ENCODE measurements at regions not wholly inside any gene's neighbourhood (a gene's known extent, or its start where the extent isn't known, plus 50 kb on each side); places are given as distances from the start of the nearest gene placed in this dataset.
A peak's percentile ranks its signal among the peaks of the same experiment; 100 is the strongest.

DNA sequence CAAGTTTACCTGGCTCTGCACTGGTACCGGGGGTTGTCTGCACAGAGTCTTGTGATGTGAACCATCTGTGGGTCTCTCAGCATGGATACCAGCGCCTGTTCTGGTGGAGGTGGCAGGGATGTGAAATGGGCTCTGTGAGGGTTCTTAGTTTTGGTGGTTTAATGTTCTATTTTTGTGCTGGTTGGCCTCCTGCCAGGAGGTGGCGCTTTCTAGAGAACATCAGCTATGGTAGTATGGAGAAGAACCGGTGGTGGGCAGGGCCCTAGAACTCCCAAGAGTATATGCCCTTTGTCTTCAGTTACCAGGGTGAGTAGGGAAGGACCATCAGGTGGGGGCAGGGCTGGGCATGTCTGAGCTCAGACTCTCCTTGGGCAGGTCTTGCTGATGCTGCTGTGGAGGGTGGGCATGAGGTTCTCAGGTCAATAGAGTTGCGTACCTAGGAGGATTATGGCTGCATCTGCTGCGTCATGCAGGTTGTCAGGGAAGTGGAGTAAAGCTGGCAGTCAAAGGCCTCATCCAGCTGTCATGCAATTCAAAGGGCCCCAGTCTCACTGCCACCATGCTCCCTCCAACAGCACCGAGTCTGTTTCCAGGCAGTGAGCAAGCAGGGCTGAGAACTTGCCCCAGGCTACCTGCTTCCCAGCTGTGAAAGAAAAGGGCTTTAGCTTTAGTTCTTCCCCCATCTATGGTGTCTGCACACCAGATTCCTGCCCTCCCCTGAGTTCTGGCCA, 278.0 kb downstream of the METTL4 start:
- peaks cover 16% of the 10 kb centered on the region for H3K9me3 Mint-ChIP-seq
- H3K36me3 Mint-ChIP-seq = no peaks in the 10 kb centered on the region
- no peak overlapping the region for H3K4me3 Mint-ChIP-seq
- no peak overlapping the region for H3K27ac Mint-ChIP-seq
- H3K27me3 Mint-ChIP-seq (ENCODE audit: low read depth) = no peaks in the 10 kb centered on the region
- DNase-seq (ENCODE audit: low spot score in 2 of 2, unreplicated experiment in 2 of 2) = no peak
- TF ChIP-seq, protein P1, sequence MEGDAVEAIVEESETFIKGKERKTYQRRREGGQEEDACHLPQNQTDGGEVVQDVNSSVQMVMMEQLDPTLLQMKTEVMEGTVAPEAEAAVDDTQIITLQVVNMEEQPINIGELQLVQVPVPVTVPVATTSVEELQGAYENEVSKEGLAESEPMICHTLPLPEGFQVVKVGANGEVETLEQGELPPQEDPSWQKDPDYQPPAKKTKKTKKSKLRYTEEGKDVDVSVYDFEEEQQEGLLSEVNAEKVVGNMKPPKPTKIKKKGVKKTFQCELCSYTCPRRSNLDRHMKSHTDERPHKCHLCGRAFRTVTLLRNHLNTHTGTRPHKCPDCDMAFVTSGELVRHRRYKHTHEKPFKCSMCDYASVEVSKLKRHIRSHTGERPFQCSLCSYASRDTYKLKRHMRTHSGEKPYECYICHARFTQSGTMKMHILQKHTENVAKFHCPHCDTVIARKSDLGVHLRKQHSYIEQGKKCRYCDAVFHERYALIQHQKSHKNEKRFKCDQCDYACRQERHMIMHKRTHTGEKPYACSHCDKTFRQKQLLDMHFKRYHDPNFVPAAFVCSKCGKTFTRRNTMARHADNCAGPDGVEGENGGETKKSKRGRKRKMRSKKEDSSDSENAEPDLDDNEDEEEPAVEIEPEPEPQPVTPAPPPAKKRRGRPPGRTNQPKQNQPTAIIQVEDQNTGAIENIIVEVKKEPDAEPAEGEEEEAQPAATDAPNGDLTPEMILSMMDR (IDR thresholded peaks at IDR 0.05; ENCODE audit: unreplicated experiment) = no peak
- no peaks in the 10 kb centered on the region for H3K4me1 Mint-ChIP-seq

GRCh38 chr18:2301316-2301715, 270.0 kb downstream of the METTL4 start:
- Mint-ChIP-seq H3K36me3 (no peaks in the 10 kb centered on the region), H3K9me3 (no peaks in the 10 kb centered on the region), H3K4me1 (peaks cover 30% of the 10 kb centered on the region), H3K27ac (no peak overlapping the region), H3K4me3 (no peak overlapping the region), H3K27me3 (ENCODE audit: low read depth) (no peaks in the 10 kb centered on the region)
- no peak for DNase-seq (ENCODE audit: low spot score in 2 of 2, unreplicated experiment in 2 of 2)
- TF ChIP-seq, protein P1 (IDR thresholded peaks at IDR 0.05; ENCODE audit: unreplicated experiment) = no peak

DNA sequence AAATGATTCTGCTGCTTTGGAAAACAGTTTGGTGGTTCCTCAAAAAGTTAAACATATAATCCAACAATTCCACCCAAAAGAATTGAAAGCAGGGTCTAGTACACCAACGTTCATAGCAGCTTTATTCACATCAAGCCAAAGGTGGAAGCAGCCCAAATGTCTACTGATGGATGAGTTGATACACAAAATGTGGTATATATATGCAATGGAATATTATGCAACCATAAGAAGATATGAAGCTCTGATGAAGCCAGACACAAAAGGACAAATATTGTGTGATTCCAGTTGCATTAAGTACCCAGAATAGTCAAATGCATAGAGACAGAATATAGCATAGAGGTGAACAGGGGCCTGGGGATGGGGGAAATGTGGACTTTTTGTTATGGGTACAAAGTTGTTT, 269.3 kb downstream of the METTL4 start:
- Mint-ChIP-seq H3K36me3 (no peaks in the 10 kb centered on the region), H3K9me3 (no peaks in the 10 kb centered on the region), H3K4me1 (peaks cover 33% of the 10 kb centered on the region), H3K4me3 (no peak overlapping the region), H3K27me3 (ENCODE audit: low read depth) (no peaks in the 10 kb centered on the region), H3K27ac (no peak overlapping the region)
- no peak for DNase-seq (ENCODE audit: low spot score in 2 of 2, unreplicated experiment in 2 of 2)
- TF ChIP-seq, protein P1 (IDR thresholded peaks at IDR 0.05; ENCODE audit: unreplicated experiment) = no peak

DNA sequence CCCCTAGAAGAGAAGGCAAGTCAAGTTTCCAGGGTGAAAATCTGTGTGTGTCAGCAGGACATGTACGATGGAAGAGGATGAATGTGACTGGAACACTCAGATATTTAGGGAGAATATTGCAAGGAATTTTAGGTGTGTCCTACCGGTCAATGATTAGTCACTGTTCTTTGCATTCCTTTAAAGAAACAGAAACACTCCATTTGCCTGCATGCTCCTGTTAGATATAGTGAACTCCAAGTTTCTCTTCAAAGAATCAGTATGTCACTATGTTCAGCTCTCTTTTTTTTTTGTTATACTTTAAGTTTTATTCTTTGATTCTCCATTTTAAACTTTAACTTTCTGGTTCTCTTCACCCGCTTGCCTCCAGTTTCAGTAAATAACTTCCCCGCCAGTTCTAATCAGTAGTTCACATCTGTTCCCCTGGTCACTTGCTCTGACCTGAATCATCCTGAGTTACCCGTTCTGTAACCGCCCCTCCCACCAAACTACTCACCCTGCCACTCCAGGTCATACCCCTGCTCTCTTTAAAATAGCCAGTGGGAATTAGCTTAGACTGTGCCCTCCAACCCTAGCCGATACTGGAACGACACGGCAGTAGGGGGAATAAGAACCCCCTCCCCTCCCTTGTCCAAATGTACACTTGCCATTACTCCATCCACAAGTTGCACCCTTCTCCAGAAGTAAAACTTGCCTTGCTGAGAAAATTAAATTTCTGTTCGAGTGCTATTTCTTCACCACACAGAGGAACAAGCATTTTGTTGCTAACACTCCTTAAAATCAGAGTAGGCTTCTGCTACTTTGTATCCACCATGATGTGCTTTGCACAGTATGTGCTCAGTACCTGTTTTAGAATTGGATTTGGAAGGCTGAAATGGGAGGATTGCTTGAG, 268.4 kb downstream of the METTL4 start:
- H3K4me1 Mint-ChIP-seq = peaks cover 34% of the 10 kb centered on the region
- H3K36me3 Mint-ChIP-seq = no peaks in the 10 kb centered on the region
- no peak for DNase-seq (ENCODE audit: low spot score in 2 of 2, unreplicated experiment in 2 of 2)
- H3K27ac Mint-ChIP-seq = peak overlapping the region; percentile 31
- H3K4me3 Mint-ChIP-seq = no peak overlapping the region
- TF ChIP-seq, protein P1 (IDR thresholded peaks at IDR 0.05; ENCODE audit: unreplicated experiment) = no peak
- H3K27me3 Mint-ChIP-seq (ENCODE audit: low read depth) = no peaks in the 10 kb centered on the region
- no peaks in the 10 kb centered on the region for H3K9me3 Mint-ChIP-seq

DNA sequence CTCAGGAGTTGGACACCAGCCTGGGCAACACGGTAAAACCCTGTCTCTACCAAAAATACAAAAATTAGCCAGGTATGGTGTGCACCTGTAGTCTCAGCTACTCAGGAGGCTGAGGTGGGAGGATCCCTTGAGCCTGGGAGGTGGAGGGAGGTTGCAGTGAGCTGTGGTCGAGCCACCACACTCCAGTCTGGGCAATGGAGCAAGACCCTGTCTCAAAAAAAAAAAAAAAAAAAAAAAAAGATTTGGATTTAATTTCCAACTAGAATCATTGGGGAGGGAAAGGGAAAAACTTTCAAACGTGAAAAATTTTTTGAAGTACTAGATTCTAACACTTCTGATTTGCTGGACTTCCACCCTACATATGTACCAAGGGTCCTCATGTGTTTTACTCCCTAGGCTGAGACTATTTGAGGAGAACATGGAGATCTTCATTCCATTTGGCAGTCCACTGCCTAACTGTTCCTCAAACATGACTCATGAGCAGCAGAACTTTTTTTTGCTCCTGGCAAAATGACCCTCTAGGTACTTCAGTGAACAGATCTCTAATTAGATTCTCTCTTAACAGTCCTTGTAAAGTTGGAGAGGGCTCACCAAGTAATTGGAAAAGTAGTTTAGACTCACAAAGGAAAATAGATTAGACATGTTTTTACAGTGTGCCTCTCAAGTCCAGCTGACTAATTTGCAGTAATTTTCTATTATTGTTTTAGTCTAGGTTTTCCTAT, 267.6 kb downstream of the METTL4 start:
- TF ChIP-seq, protein P1 (IDR thresholded peaks at IDR 0.05; ENCODE audit: unreplicated experiment) = no peak

More for the DNA sequence above, 267.6 kb downstream of the METTL4 start:
- DNase-seq (ENCODE audit: low spot score in 2 of 2, unreplicated experiment in 2 of 2) = no peak
- H3K27ac Mint-ChIP-seq = no peak overlapping the region
- no peak overlapping the region for H3K4me3 Mint-ChIP-seq
- H3K27me3 Mint-ChIP-seq (ENCODE audit: low read depth) = no peaks in the 10 kb centered on the region
- H3K36me3 Mint-ChIP-seq = no peaks in the 10 kb centered on the region
- H3K4me1 Mint-ChIP-seq = peaks cover 34% of the 10 kb centered on the region
- H3K9me3 Mint-ChIP-seq = no peaks in the 10 kb centered on the region

Measured in mesothelial cell of epicardium (in vitro differentiated cells).